Gastroesophageal sphincter (tissue), 3 donors: ENCODE measurements at regions not wholly inside any gene's neighbourhood (a gene's known extent, or its start where the extent isn't known, plus 50 kb on each side); places are given as distances from the start of the nearest gene placed in this dataset.

ENCODE experiments used
- CTCF ChIP-seq, 4 experiments: fragments of 200-600 bp in 2 of 4; fragments of 450-650 bp in 2 of 4; sonication (generic) in 1 of 4; IDR thresholded peaks; one replicate each; pipeline ENCODE4 v1.5.1; 2017 to 2019; ENCODE audit warnings: antibody characterized with exemption in 4 of 4, mild to moderate bottlenecking in 2 of 4, moderate library complexity in 2 of 4
- POLR2A ChIP-seq, 2 donors: fragments of 450-650 bp; IDR thresholded peaks; one replicate each; pipeline ENCODE4 v1.6.1; 2017; ENCODE audit warnings: antibody characterized with exemption in 2 of 2, mild to moderate bottlenecking in 2 of 2, moderate library complexity in 1 of 2

GRCh38 chr12:75651342-75651695 lies 139.9 kb upstream of the KRR1 start:
- TF ChIP-seq CTCF (IDR thresholded peaks at IDR 0.05) (no peak), POLR2A (IDR thresholded peaks at IDR 0.05) (no peak)
